Brain microvascular endothelial cell (primary cell): ENCODE measurements at regions not wholly inside any gene's neighbourhood (a gene's known extent, or its start where the extent isn't known, plus 50 kb on each side); places are given as distances from the start of the nearest gene placed in this dataset.

Source experiments
- DNase-seq: peaks from one replicate; pipeline ENCODE4 v3.0.0-alpha.2; 2020
- H3K27ac ChIP-seq: fragments of 250-450 bp; sonication (Bioruptor Pico); 2 replicates; pipeline ENCODE4 v1.5.1; 2020; ENCODE audit warnings: mild to moderate bottlenecking, moderate library complexity
- H3K27me3 ChIP-seq: fragments of 250-450 bp; sonication (Bioruptor Pico); replicated peaks from 2 replicates; pipeline ENCODE4 v1.5.1; 2020; ENCODE audit warnings: mild to moderate bottlenecking
- H3K36me3 ChIP-seq: fragments of 250-450 bp; sonication (Bioruptor Pico); replicated peaks from 2 replicates; pipeline ENCODE4 v1.5.1; 2020; ENCODE audit warnings: mild to moderate bottlenecking
- H3K4me3 ChIP-seq: 2 replicates; pipeline ENCODE4 v1.5.1; 2011; ENCODE audit warnings: low read depth, mild to moderate bottlenecking, control low read depth, low read length, moderate library complexity
- in situ Hi-C: cut with HindIII; loops from 2 replicates; pipeline ENCODE4 v1.10.0; 2017; ENCODE audit warnings: low sequenced_read_pairs, low pct_ligation_motif_present
- TF ChIP-seq, protein P1 (sequence below): IDR thresholded peaks from 2 replicates; pipeline ENCODE4 v1.5.1; 2011; ENCODE audit warnings: low read depth, mild to moderate bottlenecking, moderate library complexity, low read length, control low read depth, inconsistent platforms; ENCODE audit errors: missing control alignments

DNA sequence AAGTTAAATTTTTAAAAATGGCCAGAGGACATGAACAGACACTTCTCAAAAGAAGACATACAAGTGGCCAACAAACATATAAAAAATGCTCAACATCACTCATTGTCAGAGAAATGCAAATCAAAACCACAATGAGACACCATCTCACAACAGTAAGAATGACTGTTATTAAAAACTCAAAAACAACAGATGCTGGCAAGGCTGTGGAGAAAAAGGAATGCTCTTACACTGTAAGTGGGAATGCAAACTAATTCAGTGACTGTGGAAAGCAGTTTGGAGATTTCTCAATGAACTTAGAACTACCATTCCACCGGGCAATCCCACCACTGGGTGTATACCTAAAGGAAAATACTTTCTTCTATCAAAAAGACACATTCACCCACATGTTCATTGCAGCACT, 168.5 kb upstream of the PIK3R1 start:
- in situ Hi-C loops = no loop called here
- Histone ChIP-seq H3K27ac (peak overlapping the region; percentile 83), H3K4me3 (no peak overlapping the region), H3K36me3 (no peaks in the 10 kb centered on the region), H3K27me3 (no peaks in the 10 kb centered on the region)
- peak; percentile 66 for DNase-seq
- TF ChIP-seq, protein P1, sequence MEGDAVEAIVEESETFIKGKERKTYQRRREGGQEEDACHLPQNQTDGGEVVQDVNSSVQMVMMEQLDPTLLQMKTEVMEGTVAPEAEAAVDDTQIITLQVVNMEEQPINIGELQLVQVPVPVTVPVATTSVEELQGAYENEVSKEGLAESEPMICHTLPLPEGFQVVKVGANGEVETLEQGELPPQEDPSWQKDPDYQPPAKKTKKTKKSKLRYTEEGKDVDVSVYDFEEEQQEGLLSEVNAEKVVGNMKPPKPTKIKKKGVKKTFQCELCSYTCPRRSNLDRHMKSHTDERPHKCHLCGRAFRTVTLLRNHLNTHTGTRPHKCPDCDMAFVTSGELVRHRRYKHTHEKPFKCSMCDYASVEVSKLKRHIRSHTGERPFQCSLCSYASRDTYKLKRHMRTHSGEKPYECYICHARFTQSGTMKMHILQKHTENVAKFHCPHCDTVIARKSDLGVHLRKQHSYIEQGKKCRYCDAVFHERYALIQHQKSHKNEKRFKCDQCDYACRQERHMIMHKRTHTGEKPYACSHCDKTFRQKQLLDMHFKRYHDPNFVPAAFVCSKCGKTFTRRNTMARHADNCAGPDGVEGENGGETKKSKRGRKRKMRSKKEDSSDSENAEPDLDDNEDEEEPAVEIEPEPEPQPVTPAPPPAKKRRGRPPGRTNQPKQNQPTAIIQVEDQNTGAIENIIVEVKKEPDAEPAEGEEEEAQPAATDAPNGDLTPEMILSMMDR = no peak

DNA sequence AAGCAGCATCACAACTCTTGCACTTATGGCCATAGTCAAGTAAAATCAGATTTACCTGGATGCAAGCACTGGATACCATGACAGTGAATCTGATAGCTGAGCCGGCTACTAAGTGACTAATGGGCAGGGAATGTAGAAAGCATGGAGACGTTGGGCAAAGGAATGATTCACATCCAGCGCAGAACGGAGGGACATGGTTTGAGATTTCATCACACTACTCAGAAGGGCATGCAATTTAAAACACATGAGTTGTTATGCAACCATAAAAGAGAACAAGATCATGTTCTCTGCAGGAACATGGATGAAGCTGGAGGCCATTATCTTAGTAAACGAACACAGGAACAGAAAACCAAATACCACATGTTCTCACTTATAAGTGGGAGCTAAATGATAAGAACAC, 169.1 kb upstream of the PIK3R1 start:
- DNase-seq = peak; percentile 96
- no peaks in the 10 kb centered on the region for H3K27me3 ChIP-seq
- H3K27ac ChIP-seq = peak overlapping the region; percentile 83
- TF ChIP-seq, protein P1 = no peak
- no peak overlapping the region for H3K4me3 ChIP-seq
- H3K36me3 ChIP-seq = no peaks in the 10 kb centered on the region
- in situ Hi-C loops = no loop called here

DNA sequence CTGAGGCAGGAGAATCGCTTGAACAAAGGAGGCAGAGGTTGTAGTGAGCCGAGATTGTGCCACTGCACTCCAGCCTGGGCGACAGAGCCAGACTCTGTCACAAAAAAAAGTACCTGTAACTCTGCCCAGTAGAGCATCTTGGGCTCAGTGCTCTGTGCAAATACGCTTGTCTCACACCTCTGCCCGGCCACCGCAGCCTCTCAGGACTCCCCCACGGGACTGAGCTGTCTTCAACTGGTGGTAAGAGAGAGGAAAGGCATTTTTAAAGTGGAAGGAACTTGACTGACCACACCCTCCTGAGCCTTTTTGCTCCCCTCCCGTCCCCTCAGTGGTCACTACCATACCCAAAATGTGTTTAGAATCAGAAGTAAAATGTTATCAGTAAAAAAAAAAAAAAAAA, 174.3 kb upstream of the PIK3R1 start:
- no peaks in the 10 kb centered on the region for H3K27me3 ChIP-seq
- in situ Hi-C loops = no loop called here
- TF ChIP-seq, protein P1 = no peak
- H3K36me3 ChIP-seq = no peaks in the 10 kb centered on the region
- no peak for DNase-seq
- H3K4me3 ChIP-seq = no peak overlapping the region
- no peak overlapping the region for H3K27ac ChIP-seq

DNA sequence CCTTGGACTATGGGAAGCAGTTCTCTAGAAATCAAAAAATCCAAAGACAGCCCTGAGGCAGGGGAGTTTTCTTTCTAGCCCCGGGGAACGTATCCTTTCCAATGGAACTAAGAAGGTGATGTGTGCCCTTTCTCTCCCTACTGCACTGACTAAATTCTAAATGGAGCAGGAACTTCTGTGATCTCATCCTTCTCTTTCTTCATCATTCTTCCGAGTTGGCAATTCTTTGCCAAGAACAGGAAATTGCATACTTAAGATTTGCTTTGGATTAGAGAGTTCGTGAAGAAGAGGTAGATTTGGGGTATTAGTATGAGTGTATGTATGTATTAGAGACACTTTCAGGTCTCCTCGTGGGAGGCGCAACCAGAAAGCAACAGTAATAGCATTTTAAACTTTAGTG, 178.0 kb upstream of the PIK3R1 start:
- no peak overlapping the region for H3K27ac ChIP-seq
- no peaks in the 10 kb centered on the region for H3K27me3 ChIP-seq
- in situ Hi-C loops = no loop called here
- H3K4me3 ChIP-seq = no peak overlapping the region
- H3K36me3 ChIP-seq = no peaks in the 10 kb centered on the region
- DNase-seq = no peak
- TF ChIP-seq, protein P1 = no peak

DNA sequence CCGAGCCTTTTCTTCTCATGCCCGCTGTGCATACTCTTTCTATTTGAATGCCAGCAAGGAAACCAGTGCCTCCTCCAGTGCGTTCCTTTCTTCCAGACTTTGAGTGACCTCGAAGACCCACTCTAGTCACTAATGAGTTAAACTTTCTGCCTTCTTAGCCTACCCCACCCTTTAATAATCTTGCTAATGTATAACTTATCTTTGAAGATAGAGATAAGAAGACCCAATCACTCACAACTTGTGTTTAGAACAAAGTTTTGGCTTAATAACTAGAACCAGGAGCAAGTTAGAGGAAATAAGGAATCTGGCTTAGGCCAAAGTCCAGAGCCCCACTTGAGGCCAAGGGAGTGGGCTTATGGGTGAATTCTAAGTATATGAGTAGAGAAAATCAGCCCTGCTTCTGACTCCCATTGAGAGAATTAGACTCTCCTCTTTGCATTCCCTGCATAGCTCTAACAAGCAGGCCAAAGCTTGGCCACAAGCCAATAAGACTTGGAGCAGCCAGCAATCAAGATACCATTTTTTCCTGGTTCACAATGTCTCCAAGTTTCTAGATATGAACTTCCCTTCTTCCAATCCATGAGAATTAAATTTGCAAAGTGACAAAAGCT, 181.5 kb upstream of the PIK3R1 start:
- TF ChIP-seq, protein P1 = no peak
- DNase-seq = peak; percentile 72
- in situ Hi-C loops = no loop called here
- H3K4me3 ChIP-seq = no peak overlapping the region
- no peaks in the 10 kb centered on the region for H3K27me3 ChIP-seq
- H3K27ac ChIP-seq = no peak overlapping the region
- no peaks in the 10 kb centered on the region for H3K36me3 ChIP-seq

DNA sequence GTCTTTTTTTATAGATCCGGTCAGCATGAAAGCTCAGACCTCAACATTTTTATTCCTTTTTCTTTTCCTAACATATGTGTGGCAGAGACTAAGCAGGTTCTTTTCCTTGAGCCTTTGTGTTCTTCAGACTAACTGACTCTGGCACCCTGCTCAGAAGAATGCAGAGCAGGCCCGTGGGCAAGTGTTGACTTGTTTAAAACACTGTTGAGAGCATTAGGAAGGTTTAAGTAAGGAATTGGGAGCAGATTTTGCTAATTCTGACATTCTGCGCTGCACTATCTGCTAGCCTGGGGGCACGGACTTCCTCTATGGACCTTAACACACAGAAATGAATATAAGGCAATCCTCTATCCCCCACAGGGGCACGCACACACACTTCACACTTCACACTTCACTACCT, 182.5 kb upstream of the PIK3R1 start:
- in situ Hi-C loops = no loop called here
- Histone ChIP-seq H3K36me3 (no peaks in the 10 kb centered on the region), H3K27ac (no peak overlapping the region), H3K27me3 (no peaks in the 10 kb centered on the region), H3K4me3 (no peak overlapping the region)
- no peak for DNase-seq
- TF ChIP-seq, protein P1 = no peak
